ENCODE measurements at regions not wholly inside any gene's neighbourhood (a gene's known extent, or its start where the extent isn't known, plus 50 kb on each side); places are given as distances from the start of the nearest gene placed in this dataset.

DNA sequence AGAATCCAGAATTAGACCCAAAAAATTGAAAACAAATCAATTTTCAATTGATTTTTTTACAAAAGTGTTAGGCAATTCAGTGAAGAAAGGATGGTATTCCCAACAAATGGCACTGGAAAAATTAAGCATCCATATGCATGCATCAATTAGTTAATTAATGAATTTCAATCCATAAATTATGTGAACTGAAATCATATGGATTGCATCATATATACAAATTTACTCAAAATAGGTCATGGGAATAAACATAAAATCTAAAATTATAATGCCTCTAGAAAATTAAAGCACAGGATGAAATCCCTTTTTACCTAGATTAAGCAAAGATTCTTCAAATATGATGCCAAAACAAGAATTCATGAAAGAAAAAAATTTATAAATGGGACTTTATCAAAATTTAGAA lies 213.9 kb upstream of the KLHL29 start:
- no peak for ATAC-seq

DNA sequence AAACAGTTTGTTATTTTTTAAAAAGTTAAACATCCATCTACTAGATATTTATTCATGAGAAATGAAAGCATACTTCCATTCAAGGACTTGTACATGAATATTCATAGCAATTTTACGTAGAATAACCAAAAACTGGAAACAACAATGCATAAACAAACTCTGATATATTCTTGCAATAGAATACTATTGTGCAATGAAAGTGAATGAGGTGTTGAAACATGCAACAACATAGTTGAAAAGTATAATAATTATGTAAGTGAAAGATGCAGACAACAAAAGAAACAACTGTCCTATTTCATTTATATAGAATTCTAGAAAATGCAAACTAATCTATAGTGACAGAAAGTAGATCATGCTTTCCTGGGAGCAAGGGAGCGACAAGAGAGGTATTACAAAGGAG lies 206.6 kb upstream of the KLHL29 start:
- no peak for ATAC-seq

DNA sequence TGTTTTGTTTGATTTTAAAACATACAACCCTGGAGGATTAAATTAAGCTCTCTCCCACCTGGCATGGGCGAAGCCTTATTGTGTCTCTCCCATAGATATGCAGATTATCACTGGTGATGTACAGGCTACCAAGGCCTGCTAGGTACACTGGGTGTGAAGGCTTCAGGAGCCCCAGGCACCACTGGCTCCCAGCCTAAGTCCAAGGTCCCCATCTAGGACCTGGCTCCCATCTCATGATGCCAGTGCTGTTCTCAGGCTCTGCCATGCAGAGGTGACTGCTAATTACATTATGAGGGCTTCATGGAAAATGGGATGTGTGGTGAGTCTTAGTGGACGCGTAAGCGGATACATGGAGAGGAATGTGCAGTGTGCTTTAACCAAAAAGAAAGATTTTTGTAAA lies 201.2 kb upstream of the KLHL29 start:
- no peak for ATAC-seq

DNA sequence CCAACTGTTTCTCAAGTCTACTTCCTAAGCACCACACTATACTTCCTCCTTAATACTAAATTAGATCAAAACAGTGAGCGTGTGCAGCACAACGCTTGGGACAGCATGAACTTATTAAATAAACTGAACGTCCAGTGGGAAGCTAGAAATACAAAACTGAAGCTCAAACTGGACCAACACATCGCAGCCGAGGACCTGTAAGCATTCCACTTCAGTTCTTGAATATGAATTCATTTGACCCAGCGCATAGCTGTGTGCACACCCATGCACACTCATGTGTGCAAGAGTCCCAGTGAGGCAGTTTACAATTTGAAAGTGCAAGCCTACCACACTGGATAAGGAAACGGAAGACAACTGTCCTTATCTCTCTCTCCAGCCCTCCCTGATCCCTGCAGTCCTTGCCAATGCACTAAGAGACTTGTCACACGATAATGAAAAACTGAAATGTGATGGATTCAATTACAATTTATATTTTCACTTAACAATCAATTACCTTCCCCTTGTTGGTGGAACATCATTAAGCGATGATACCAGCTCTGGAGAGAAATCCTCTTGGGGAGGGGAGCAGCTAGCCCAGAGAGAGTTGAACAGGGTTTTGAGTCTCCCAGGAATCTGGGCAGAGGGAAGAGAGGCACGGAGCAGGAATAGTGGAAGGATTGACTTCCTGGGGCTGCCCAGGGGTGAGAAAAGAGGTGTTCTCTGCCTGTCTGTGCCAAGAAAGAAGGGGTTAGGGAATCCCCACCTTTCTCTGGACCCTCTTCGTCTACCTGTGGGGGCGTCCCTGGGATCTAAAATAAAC lies 186.5 kb upstream of the KLHL29 start:
- ATAC-seq = no peak

DNA sequence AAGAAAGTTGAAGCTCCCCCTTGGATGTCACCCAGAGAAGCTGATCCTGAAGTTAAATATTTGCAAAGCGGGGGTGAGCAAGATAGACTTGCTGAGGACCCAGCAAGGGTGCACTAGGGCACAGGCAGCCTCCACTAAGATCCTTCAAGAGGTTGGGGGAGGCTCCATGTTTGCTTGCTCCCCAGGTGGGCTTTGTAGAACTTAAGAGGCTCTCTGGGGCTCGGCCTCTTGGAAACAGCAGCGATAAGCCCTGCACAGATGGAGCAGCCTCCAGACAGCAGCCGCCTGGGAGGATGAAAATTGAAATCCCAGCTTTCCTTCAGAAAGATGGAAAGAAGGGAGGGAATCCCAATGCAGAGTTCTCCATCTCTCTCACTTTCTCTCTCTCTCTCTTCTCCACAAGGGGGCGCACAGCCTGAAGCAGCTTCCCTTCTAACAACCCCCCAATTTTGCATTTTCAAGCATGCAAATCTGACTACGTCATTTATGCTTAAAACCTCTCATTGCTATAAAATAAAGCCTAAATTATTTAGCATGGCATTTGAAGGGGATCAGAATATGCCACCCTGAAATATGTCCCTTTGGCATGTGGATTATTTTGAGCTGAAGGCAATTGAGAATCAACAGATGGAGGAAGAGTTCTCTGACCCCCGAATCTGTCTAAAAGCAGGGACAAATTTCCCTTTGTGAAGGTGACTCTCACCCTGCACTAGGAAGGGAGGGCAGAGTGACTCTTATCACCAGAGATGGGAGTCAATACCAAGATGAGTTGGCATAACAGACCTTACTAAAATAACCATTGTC lies 185.7 kb upstream of the KLHL29 start:
- ATAC-seq = no peak

DNA sequence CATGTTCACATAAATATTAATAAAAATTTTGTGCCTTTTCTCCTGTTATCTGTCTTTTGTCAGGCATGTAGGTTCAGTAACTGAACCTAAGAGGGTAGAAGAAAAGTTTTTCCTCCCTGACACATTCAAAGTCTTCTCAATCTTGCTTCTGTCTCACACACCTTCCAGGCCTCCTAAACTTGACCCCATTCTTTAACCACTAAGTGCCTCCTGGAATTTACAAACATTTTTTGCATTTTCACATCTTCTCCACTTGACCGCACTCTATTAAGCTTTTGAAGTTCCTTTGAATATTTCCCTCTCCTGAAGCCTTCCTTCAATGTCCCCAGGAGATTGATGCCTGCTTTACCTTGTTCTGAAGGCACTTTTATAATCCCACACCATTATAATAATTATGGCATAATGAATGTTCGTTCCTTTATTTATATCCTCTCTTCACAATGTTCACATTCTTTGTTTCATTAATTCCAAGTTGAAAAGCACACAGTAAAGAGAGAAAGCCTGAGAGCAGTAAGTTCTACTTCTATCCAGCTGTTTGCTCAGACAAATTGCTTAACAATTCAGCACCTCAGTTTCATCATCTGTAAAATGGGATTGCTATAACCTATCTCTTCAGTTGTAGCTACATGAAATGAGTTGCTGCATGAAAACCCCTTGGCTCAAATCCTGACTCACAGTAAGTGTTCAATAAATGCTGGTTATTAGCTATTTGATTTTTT lies 184.8 kb upstream of the KLHL29 start:
- ATAC-seq = no peak

DNA sequence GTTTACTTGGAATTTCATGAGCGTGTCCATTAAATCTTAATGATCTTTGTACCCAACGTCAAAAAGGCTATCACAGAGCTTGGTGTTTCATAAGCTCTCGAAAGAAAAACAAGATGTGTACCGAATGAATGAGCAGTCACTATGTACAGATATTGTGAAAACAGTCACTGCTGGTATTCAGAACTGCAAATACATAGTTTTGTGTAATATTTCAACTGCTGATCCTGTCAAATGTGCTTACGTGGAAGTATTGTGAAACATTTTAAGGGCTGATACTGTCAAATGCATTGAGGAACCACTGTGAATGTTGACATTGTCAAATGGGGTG lies 184.2 kb upstream of the KLHL29 start:
- no peak for ATAC-seq

DNA sequence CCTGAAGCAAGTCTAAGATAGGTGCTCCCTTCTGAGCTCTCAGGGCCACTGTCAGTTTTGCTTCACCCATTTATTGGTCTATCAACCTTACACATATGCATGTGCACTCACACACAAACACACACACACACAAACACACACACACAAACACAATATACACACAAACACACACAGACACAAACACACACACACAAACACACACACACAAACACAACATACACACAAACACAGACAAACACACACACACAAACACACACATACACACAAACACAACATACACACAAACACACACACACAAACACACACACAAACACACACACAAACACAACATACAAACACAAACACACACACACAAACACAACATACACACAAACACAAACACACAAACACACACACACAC lies 181.6 kb upstream of the KLHL29 start:
- ATAC-seq = no peak

DNA sequence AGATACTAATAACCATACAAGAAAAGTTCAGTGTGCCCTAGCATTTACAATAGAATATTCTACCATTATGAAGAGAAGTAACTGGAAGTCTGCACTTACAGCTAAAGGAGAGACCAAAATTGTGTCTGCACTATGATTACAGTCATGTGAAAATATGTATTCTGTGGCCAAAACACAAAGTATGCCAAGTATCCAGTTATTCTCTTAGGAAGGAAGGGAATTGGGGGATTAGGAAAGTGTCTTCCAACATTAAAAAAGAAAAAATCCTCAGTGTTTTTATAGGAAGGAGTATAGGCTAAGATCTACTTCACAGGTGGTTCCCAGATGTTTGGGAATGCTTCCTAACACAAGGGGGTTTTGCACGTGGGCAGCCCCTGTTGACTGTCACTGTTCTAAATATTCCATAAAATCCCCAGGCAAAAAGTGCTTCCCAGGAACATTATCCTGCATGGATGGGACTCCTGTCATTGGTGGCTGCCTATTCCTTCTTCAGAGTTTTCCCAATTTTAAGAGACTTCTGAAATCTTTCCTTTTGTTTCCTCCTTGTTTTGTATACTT lies 180.2 kb upstream of the KLHL29 start:
- no peak for ATAC-seq

DNA sequence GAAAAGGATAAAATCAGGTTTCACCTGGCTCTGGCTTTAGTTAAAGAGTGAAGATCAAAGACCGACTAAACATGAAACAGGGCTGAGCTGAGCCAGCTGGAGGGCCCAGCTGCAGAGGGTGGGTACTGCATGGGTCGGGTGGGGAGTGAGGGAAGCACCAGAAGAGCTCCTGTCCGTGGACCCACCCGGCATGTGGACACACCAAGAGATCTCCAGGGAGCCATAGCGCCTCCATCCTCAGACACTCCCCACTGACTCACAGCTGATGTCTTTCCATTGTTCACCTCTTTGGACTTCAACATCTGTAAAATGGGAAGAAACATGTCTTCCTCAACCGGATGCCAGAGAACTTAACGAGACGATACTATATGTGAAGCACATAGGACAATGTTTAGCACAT lies 178.3 kb upstream of the KLHL29 start:
- no peak for ATAC-seq

DNA sequence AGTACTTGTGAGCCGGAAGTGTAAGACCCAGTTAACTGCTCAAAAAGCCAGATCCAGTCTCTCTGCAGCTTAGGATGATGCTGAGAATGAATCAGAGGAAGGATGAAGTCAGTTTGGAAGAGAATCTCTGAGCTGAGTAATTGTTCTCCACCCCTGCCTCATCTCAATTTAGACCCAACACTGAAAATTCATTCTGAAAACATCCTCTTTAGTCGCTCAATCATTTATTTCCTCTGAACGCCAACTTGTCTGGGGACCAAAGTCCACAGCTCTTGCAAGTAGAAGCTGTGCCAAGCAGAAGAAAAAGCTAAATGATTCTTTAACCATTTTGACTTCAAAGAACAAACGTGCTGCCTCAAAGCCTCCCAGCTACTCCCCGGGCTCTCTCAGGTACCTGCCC lies 177.1 kb upstream of the KLHL29 start:
- ATAC-seq = no peak

DNA sequence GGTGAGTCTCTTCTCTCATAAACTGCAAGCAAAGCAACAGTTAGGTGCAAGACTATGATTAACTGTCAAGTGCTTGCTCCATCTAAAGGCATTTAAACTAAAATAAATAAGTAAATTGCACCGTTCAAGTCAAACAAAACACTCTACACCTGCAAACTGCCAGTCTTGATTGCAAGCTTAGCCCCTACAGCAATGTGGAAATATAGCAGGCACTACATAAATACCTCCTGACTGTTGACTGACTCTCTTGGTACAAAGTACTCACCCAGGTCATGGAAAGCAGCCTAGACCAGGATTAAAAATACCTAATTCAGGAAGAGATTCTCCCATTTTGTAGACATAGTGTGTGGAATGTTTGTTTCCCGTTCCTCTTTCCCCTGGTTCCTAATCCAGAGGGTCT lies 176.6 kb upstream of the KLHL29 start:
- no peak for ATAC-seq

DNA sequence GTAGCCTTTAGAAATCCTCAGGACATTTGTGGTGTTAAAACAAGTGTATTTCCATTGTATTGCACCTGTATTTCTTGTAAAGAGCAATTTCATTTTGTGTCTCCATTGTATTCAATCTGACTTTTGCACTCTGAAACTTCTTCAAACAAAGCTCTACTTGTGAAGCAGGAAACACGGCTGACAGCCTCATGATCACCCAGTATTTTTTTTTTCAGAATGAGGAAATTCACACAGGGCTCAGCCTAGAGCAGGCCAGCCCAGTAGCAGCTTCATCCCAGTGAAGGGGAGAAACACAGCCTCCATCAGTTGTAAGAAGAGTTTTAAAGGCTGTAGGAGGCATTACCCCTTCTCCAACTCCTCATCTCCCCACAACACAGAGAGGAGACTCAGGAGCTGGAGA lies 175.9 kb upstream of the KLHL29 start:
- no peak for ATAC-seq

DNA sequence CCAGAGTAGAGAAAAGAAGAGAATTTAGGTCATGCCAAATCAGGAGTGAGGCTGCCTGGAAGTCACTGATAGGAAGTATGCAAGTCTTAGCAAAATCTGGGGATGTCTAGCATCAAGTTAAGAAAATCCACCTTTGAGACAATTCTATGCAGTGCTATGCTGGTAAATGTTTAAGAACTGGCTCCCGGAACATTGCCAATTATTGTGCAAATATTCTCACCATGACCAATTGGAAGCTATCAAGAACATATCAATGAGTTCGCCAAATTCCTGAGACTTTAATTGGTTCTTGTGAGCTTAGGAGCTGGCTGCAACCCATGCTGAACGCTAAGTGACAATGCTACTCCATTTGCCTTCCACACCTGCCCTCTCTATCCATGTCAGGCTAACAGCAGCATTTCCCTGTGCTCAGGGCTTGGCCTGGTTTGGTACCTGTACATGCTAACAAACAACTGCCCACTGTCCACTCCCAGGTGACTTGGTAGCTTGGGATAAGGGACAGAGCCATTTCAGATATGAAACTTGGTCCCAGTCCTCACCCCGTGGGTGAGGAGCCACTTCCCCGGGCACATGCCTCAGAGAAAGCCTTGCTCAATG lies 172.9 kb upstream of the KLHL29 start:
- ATAC-seq = no peak

DNA sequence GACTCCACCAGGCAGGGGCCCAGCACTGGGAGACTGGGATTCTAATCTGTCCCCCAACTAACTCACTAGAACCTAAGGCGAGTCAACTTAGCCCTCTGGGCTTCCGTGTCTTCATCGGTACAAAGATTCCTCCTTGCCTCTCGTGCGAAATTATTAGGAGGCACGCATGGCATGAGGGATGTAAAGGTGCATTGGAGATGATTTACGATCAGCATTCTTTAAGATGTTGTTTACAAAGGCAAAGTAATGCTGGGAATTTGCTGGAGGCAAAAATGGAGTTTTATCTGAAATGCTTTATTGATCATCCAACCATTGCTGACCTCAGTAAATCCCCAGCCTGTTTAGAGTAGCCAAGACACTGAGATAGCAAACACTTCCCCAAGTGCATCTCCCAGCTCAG lies 171.8 kb upstream of the KLHL29 start:
- no peak for ATAC-seq

DNA sequence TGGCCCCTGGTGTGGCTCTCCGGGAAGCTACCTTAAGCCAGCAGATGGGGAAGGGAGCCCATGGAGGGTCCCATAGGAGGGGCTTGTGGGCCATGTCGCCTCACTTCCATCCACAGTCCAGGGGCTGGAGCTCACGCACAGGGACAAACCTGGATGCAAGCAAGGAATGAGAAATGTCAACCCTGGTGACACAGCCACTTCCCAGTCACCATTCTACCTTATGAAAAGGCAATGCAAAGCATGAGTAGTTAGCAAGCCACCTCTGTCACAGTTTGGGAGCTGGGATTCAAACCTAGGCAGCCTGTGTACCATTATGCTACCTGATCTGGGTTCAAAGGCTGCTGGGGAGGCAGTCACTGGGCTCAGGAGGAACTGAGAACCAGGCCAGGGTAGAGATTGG lies 170.0 kb upstream of the KLHL29 start:
- ATAC-seq = no peak

DNA sequence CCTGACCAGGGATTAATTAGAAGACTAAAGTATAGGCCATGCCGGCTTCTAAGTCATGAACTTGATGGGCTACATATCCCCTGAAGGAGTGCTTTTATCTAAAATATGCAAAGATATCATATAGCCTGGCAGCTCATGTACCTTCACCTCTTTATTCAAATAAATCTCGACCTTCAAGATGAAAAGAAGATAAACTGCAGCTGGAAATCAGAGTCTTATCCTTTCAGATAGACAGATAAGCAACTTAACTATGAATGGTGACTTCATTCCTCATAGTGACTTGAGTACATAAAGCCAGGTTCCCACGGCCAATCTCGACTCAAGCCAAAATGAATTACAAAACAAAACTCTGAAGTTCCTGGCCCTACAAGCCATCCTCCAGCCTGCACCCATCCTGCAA lies 165.3 kb upstream of the KLHL29 start:
- no peak for ATAC-seq

DNA sequence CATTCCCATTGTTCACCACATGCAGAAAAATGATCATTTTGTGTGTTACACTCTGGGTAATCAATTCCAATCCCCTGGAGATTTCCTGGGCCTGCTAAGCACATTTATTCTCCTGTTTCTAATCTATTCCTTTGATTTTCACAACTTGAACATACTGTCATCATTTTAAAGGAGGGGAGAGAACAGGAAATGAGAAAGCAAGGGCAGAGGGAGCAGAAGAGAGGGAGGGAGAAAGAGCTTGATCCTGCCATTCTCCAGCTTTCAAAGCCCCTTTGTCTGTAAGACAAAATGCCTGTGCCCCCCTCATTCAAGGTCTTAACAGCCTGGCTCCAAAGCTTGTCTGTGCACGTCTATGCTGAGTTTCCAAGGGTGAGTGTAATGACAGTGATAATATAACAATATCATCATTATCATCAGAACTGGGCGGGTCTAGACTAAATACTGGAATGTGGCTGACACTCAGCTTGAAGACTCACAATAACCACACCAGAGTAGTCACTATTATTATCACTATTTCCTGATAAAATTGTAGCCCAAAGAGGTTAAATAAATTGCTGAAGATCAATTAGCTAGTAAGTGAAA lies 164.4 kb upstream of the KLHL29 start:
- ATAC-seq = no peak

DNA sequence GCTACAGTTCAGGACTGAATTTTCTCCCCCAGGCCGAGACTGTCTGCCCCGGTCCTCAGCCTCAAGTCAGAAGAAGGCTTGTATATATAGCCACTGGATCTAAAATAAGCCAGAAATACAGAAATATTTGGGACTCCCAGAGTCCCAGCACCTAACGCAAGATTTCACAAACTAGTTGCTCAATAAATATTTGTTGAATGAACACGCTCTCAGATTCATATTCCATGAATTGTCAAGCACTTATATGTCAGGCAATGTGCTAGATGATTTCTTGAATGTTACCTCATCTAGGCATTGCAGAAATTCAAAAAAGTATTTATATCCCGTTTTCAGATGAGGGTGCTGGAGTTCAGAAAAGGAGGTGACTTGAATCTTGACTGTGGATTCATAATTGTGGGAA lies 163.7 kb upstream of the KLHL29 start:
- no peak for ATAC-seq

DNA sequence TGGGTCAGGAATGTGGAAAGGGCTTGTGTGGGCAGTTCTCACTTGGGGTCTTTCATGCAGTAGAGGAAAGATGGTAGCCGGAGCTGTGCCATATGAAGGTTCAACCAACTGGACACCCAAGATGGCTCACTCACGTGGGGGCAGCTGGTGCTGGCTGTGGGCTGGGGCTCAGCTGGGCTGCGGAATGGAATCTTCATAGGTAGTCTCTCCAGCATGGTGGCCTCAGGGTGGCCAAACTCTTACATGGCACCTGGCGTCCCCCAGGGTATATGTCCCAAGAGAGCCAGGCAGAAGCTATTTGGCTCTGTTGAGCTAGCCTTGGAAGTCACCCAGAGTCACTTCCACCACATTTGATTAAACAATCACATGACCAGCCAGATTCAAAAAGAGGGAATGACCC lies 163.1 kb upstream of the KLHL29 start:
- no peak for ATAC-seq

DNA sequence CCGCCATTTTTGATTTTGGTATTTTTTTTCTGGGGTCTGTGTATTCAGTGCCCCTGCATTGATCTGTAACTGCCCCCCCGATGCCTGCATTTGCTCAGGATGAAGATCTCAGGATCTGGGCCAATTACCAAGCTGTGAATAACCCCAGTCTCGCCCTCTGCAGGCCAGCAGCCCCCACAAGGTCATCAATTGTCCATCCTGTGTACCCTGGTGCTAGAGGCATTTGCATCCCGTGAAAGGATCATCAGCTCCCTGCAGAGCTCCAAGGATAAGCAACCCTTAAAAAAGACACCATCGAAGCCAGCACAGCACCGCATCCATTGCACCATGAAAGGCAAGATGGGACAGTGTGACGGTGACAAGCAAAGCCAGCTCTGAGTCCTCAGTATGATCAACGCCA lies 154.1 kb upstream of the KLHL29 start:
- no peak for ATAC-seq

DNA sequence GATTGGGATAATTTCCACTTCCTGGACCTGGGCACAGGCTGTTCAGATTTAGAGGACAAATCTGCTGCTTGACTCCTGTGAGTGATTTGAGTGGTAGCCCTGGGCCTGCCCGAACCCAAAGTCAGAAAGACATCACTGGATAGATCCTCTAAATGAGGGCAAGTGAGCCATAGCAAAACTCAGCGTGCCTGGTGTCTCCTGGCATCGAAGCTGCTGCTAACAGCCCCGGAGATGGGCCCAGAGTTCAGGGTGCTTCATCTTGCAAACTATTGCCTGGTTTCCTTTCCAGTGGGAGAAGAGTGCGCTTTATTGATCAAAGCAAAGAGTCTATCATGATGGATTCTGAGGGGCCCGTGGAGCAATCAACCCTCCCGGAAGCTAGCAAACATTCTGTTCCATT lies 153.1 kb upstream of the KLHL29 start:
- no peak for ATAC-seq

DNA sequence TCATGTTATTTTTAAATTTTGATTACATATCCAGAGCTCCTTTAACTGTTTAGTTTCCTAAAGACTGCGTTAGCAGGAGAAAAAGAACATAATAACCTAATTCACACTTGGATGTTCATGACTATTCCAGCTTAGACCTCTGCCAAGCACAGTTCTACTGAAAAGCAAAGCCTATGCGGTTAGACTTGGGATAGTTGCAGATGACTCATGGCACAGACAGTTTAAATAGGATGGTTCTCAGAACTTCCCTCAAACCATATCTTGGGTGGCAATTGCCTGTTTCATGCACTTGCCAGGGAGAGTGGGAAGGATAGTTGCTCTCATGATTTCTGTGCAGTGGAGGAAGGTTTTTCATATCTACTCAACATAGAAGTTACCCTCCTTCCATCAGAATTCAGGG lies 149.7 kb upstream of the KLHL29 start:
- ATAC-seq = no peak

All from activated CD4-positive, CD25-positive, alpha-beta regulatory T cell treated with anti-CD3 and anti-CD28 coated beads, Interleukin-2, amount 50 U/mL, for 24 hours (primary cell).